ENCODE measurements at regions not wholly inside any gene's neighbourhood (a gene's known extent, or its start where the extent isn't known, plus 50 kb on each side); places are given as distances from the start of the nearest gene placed in this dataset.

DNA sequence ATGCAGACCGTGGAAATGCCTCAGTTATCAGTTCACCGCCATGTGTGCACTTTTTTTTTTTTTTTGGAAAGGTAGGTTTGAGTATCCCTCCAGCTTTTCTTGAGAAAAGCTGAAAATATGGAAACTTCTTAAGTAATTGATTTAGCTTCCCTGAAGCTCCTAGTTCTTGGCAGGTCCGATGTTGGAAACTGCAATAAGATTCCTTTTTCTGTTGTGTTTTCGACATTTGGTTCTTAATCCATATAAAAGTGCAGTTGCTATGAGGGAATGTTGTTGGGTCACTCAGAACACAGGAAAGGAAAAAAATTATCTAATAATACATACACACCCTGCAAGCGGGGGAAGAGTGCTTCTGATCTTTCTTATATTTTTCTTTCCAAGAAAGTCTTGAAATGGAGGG lies 665.2 kb downstream of the INHBA start:
- TF ChIP-seq EP300 (IDR thresholded peaks at IDR 0.05; ENCODE audit: low read depth) (no peak), POLR2AphosphoS5 (IDR thresholded peaks at IDR 0.05) (no peak)
